Fibroblast of villous mesenchyme (primary cell): ENCODE measurements at regions not wholly inside any gene's neighbourhood (a gene's known extent, or its start where the extent isn't known, plus 50 kb on each side); places are given as distances from the start of the nearest gene placed in this dataset.

Source experiments
- DNase-seq: peaks from one replicate; pipeline ENCODE4 v3.0.0-alpha.2; 2010; ENCODE audit warnings: low read depth
- H3K4me3 ChIP-seq: 2 replicates; pipeline ENCODE4 v1.5.1; 2011; ENCODE audit warnings: low read depth, mild to moderate bottlenecking, low read length
- CTCF ChIP-seq: IDR thresholded peaks from 2 replicates; pipeline ENCODE4 v1.5.1; 2012; ENCODE audit warnings: low read depth, mild to moderate bottlenecking, low read length; ENCODE audit not compliant: insufficient read depth

DNA sequence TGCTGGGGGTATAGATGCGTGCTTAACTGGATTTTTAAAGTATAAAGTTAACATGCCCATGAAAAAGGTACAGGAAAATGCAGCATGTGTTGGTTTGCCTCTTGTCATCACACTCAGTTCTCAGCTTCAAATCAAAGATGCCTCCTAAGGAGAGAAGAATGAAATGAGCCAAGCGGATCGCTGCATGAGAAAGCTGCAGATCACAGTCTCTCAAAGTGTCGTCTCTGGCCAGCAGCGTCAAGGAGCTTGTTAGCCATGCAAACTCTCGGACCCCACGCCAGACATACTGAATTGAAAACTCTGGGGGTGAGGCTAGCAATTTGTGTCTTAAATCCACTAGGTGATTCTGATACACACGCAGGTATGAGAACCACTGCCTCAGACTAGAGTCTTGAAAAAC lies 297.2 kb downstream of the AJAP1 start:
- DNase-seq: no peak
- H3K4me3 ChIP-seq: no peak overlapping the region
- TF ChIP-seq CTCF: no peak

DNA sequence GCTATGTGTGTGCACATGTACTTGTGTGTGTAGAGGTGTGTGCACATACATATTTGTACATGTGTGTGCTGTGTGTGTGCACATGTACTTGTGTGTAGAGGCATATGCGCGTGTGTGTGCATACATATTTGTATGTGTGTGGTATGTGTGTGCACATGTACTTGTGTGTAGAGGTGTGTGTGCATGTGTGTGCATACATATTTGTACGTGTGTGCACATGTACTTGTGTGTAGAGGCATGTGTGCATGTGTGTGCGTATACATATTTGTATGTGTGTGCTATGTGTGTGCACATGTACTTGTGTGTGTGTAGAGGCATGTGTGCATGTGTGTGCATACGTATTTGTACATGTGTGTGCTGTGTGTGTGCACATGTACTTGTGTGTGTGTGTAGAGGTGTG lies 291.9 kb downstream of the AJAP1 start:
- TF ChIP-seq CTCF: no peak
- no peak overlapping the region for H3K4me3 ChIP-seq
- DNase-seq: no peak

DNA sequence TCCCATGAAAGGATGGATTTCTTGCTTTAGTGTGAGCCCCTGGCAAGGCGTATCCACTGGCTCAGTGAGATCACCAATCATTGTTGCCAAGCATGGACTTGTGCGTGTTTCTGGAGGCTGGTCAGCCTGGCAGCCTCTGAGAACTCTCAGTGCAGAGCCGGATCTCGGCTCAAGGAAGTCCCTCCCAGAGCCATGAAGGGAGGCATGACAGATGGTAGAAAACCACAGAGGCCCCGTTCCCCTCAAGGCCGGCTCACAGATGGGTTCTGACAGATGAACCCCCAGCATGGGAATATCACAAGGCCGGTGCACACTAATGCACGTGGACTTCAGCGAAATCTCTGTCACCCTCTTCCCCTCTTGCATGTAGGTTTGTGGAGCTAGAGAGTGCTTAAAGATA lies 290.5 kb downstream of the AJAP1 start:
- DNase-seq: no peak
- no peak for TF ChIP-seq CTCF
- H3K4me3 ChIP-seq: no peak overlapping the region

DNA sequence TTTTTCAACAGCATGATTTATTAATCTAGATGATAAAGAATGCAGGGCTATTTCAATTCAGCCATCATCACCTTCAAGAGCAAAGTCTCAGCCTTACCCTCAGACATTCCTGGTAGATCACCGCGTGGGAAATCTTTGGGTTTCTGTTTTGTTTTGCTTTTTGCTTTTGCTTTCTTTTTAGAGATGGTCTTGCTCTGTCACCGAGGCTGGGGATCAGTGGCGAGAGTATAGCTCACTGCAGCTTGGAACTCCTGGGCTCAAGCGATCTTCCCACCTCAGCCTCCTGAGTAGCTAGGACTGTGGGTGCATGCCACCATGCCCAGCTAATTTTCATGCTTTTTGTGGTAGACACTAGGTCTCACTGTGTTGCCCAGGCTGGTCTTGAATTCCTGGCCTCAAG lies 289.7 kb downstream of the AJAP1 start:
- TF ChIP-seq CTCF: no peak
- H3K4me3 ChIP-seq: no peak overlapping the region
- DNase-seq: no peak

- DNase-seq: no peak
- no peak overlapping the region for H3K4me3 ChIP-seq
- no peak for TF ChIP-seq CTCF
These were observed 284.9 kb downstream of the AJAP1 start for GRCh38 chr1:4939266-4939665.

DNA sequence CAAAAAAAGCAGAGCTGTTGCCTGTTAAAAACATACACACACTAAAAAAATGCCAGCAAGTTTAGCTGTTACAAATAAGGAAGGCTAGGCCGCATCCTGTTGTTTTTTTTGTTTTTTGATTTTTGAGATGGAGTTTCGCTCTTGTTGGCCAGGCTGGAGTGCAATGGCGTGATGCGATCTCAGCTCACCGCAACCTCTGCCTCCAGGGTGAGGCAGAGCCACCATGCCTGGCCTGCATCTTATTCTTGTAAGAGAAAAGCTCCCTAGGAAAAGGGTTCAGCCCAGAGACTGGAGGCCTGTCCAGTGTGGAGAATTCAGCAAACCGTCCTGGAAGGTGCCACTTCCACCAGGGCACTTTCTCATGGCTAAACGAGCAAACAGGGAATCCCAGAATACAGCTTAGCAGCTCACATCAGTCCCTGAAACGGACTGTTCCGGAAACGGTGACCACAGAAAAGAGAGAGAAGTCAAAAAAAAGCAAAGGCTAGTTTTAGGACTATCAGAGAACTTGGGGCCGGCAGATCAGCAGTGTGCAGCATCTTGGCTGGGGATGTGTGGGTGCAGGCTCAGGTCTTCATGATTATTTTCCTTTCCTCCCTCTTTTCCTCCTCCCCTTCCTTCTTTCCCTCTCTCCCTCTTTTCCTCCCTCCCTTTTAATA lies 283.6 kb downstream of the AJAP1 start:
- H3K4me3 ChIP-seq: no peak overlapping the region
- no peak for DNase-seq
- no peak for TF ChIP-seq CTCF

GRCh38 chr1:4935807-4936206 lies 281.4 kb downstream of the AJAP1 start:
- DNase-seq: no peak

More at GRCh38 chr1:4935807-4936206, 281.4 kb downstream of the AJAP1 start:
- TF ChIP-seq CTCF: no peak
- H3K4me3 ChIP-seq: no peak overlapping the region
